D341Med (cell line): ENCODE measurements at regions not wholly inside any gene's neighbourhood (a gene's known extent, or its start where the extent isn't known, plus 50 kb on each side); places are given as distances from the start of the nearest gene placed in this dataset.
"Not testable (repeated sequence)": the region's sequence is repeated elsewhere in the genome, so short reads cannot be mapped to it uniquely, and the experiment has no call there.

ENCODE experiments used
- DNase-seq: peaks from one replicate; pipeline ENCODE4 v3.0.0; 2012; ENCODE audit warnings: low spot score

DNA sequence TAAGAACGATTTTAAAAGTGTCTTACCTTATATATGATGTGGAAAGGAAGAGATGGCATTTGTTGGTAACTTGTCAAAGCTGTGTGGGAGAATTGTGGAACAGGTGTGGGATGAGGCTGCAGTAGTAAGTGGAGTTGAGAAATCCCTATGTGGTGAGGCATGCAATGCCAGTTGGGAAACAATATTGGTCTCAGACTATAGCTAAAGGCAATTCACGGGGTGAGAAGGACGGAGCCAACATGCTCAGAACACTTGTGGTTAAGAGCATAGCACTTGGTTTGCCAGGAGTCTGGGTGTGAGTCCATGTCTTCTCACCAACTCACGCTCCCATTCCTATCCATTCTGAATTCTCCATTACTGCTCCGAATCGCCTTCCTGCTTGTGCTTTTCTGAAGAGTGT lies 615.6 kb upstream of the ADAMTS9 start:
- no peak for DNase-seq

DNA sequence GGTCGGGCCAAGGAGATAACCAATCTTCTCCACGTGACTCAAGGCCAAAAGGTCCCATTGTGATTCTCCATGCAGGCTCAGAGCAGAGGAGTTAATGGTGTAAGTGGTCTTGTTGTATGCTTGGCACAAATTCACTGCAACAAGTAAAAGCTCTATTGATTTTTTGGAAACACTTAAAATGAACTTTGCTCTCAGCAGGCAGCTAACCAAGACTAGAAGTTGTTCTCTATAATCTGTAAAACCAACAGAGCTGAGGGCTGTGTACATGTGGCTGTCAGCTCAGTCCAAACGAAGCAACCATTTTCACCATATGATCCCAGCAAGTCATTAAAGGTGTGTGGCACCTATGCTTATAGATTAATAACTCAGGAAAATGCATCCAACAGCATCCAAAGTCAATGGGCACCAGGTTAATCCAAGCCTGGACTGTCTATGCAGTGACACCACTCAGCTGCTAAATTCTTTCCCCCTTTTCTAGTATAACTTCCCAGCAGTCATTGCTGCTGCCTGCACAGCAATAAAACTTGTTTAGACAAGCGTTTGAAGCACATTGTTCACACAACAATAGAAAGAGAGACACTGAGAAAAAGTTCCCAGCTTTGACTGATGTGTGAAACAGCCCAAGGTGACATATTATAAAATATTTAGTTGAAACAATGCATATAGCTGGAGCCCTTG lies 603.8 kb upstream of the ADAMTS9 start:
- no peak for DNase-seq

DNA sequence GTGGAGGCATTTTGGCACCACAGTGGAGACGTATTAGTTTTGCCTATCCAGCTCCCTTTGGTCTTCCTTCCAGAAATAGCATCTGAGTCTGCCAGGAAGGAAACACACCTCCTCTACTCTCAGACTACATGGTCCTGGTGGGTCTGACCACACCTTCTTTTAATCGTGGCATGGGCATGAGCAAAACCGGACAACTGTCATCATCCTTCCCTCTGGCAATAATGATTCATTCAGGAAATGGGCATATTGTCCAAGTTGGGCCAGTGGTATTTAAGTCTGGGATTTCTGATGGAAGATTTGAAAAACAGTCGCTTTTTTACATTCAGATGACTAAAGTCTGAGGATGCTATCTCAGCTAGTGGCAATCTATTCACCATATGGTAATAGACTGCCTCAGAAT lies 601.0 kb upstream of the ADAMTS9 start:
- DNase-seq = no peak

DNA sequence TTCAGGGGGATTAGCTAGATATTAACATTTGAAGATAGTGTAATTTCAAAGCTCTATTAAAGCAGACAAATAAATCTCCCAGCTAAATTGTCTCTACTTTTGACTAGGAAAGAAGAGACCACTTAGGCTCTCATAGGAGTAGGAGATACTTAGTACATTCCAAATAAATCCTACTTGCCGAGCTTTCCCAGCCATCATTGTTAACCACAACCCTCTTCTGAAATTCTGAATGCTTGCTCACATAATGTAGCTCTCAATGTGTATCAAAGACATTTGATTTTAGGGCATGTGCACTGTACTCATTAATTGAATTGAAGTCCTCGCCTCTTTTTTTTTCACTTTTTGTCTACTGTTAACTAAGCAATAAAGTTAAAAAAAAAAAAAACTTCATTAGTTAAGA lies 598.2 kb upstream of the ADAMTS9 start:
- DNase-seq = no peak

DNA sequence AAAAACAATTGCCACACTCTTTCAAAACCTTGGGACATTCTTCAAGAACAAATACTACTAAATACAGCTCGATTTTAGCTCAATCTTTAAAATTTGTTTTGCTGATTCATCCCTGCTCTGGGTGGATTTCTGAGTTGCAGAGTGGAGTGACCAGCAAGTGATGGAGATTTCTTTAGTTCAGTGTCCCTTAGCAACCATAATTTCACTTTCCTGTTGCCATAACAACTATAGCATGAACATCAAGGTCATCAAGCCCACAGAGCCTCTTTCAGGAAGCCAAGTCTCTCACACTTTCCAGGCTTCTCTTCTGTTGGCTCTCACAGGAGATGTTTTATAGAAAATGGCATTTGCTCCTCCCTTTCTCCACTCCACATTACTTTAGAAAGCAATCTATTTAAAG lies 597.2 kb upstream of the ADAMTS9 start:
- no peak for DNase-seq

DNA sequence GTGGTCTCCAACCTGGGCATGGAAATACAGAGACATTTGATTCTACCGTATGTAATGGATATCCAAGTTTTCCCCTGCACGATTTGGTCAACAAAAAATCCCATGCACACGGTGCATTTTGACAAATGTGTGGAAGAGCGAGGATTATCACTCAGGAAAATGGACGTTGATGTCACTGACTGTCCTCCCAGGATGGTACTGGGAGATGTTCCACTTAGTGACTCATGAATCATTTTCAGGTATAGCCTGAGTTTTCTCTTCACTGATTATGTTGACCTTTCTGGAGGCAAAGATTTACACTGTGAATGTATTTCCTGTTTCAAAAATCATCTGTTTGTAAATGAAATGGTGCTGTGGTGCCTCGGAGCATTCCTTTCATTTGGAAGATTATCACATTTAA lies 596.7 kb upstream of the ADAMTS9 start:
- no peak for DNase-seq

DNA sequence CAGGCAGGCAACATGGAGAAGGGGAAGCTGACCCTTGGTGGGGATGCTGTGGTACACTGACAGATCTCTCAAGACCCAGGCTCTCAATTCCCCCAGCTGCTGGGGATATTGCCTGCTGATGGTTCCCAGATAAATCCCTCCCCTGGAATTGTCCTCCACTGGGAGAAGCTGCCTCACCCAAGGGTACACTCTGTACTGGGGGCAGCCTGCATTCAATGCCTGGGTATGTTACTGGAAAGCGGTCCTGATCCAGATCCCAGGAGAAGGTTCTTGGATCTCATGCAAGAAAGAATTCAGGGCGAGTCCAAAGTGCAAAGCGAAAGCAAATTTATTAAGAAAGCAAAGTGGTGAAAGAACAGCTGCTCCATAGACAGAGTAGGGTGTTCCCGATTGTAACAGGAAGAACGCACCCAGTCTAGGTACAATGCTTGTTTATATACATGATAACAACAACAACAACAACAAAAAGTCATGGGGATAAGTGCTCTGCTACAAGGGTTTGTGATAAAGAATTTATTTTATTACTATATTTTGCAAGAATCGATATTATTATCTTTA lies 591.5 kb upstream of the ADAMTS9 start:
- DNase-seq = no peak

DNA sequence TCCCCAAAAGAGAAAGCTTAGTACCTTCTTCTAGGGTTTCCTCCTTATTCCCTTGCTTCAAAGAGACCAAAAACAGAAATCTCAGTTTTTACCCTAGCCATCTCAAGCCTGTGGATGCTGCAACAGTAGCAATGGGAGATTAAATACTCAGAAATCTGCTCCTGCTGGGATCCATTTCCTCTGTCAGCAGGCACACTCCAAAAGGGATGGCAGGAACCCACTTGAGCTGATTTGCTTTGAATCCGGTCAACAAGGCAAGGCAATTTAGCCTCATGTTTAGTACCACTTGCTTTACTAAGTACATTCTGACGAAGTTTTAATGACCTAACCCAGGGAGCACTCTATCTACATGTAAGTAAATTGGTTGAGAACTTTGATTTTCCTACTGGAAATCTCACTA lies 590.0 kb upstream of the ADAMTS9 start:
- DNase-seq = no peak

DNA sequence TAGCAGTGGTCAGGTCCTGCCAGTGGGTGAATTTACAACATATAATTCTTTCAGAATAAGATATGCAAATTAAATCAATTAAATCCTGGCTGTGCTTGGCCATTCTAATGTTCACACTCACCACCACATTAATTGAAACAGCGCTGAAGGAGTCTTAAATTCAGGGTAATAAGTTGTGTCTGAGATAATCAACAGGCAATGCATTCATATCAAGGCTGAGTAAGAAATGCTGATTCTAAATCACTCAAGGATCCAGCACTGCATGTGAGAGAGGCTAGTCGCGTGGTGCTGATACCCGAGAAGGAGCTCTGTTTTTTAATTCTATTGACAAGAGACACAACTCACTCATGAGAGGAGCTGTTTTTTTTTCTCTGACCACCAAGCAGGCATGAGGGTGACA lies 588.8 kb upstream of the ADAMTS9 start:
- DNase-seq = no peak

DNA sequence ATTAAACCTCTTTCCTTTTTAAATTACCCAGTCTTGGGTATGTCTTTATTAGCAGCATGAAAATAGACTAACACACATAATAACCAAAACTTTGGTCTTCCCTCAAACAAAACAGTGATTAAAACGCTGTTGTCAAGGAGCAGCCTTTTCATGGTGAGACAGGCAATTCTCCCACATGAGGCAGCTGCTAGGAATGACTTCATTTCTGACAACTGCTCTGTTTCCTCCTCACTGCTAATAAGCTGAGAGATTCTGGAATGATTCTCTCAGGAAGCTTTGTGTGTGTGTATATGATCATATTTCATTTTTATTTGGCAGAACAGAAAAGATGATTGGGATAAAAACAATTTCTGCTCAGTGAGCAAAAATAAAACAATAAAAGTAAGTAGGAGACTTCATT lies 580.6 kb upstream of the ADAMTS9 start:
- DNase-seq = no peak

DNA sequence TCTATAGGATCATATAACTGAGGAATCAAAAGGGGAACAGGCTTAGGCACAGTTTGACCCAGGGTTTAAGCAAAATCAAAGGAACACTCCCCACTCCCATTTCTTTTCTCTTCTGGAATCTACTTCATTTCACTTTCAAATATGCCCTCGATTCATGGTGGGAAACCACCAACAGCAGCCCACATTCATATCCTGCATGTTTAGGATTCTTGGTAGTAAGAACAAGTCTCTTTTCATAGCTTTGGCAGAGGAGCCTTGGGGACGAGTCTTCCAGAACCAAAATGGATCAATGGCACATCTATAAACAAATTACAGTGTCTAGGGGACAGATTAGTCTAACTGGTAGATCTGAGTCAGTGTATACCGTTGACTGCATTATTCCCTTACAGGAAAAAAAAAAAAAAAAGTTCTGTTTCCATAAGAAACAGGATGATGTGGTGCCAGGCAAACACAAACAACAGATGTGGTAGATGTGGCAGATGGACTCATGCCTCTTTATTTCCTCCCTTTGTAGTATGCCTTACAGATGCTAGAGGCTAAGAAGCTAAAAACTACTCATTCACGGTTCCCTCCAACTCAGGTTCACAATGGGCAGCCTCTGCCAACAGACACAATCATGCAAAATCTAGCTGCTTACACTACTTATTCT lies 578.3 kb upstream of the ADAMTS9 start:
- no peak for DNase-seq

DNA sequence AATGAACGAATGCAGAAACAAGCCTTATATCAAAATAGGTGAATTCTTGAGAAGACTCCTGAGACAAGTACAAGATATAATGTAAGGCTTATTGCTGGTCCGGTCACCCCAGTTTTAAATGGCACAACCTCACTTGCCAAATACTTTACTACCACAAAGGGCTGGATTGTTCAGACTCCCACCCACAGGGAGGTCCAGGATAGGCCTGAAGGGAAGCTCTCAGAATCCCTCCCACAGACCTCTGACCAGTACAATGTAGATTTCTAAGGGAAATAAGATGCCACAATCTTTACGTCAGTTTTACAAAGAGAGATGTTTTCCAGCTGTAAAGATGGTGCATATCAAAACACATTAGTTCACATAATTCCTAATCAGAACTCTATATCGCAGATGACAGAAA lies 577.7 kb upstream of the ADAMTS9 start:
- DNase-seq = no peak

DNA sequence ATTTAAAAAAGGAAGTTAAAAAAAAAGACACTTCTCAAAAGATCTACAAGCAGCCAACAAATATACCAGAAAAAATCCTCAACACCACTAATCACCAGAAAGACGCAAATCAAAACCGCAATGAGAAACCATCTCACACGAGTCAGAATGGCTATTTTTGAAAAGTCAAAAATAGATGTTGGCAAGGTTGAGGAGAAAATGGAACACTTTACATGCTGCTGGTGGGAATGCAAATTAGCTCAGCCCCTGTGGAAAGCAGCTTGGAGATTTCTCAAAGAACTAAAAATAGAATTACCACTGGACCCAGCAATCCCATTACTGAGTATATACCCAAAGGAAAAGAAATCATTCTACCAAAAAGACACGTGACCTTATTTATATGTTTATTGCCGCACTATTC lies 574.7 kb upstream of the ADAMTS9 start:
- no peak for DNase-seq

DNA sequence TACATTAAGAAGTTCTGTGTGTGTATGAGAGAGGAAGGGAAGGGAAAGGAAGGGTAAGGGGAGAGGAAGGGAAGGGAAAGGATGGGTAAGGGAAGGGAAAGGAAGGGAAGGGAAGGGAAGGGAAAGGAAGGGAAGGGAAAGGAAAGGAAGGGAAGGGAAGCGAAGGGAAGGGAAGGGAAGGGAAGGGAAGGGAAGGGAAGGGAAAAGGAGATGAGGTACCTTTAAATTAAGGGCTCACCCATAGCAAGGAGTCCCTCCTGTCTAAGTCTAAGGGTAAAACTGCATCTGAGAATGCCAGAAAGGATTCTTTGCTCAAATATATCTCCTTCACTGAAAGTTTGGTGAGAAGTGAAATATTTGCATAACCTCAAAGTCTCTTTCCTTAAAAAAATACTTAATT lies 572.1 kb upstream of the ADAMTS9 start:
- no peak for DNase-seq

DNA sequence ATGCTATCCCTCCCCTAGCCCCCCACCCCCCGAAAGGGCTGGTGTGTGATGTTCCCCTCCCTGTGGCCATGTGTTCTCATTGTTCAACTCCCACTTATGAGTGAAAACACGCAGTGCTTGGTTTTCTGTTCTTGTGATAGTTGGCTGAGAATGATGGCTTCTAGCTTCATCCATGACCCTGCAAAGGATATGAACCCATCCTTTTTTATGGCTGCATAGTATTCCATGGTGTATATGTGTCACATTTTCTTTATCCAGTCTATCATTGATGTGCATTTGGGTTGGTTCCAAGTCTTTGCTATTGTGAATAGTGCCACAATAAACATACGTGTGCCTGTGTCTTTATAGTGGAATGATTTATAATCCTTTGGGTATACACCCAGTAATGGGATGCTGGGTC lies 565.1 kb upstream of the ADAMTS9 start:
- DNase-seq = not testable (repeated sequence)

DNA sequence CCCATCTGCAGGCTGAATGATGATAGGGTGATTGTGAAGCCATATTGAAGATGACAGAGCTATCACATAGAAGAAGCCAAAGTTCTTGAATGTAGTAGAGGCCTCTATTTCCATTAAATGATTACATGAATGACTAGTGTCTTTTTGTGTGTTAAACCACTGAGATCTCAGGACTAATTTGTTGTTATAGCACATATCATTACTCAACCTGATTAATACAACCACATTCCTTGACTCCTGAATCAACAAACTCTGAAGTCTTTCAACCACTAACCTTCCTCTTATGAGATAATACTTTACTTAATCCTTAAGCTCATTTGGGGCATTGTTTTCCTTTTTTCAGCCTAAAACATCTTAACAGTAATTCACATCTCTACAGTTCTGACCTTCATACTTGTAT lies 564.5 kb upstream of the ADAMTS9 start:
- no peak for DNase-seq

DNA sequence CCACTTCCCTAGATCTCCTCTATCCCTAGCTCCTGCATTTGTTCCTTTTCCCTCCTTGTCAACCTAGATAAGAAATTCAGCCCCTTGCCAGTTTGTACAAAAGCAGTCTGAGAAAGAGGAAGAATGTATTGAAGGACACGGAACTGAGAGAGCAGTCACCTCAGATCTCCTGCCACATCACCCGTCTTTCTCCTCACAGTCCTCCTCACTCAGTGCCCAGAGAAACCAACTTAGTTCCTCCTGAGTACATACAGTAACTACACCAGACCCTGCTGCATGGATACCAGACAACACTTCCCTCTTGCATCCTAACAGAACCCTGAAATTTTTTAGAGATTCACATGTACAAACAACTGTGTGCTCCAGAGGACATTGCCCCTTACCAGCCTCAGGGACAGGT lies 563.6 kb upstream of the ADAMTS9 start:
- DNase-seq = no peak

DNA sequence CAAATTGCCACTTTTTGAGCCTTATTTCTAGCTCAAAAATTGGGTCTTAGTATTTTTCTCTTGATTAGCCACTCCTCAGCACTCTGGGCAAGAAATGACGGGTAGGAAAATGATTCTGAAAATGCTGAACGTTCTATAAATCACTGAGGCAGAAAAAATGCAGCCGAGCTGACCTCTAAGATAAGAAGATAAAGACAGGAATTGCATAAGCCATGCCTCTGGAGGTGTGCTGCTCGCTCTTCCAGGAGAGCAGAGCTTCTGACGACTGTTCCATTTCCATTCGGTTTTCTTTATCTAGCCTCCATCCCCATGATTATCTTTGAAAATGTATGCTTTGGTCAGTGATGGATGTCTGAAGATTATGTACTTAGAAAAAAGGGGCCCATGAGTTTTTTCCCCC lies 558.8 kb upstream of the ADAMTS9 start:
- no peak for DNase-seq

DNA sequence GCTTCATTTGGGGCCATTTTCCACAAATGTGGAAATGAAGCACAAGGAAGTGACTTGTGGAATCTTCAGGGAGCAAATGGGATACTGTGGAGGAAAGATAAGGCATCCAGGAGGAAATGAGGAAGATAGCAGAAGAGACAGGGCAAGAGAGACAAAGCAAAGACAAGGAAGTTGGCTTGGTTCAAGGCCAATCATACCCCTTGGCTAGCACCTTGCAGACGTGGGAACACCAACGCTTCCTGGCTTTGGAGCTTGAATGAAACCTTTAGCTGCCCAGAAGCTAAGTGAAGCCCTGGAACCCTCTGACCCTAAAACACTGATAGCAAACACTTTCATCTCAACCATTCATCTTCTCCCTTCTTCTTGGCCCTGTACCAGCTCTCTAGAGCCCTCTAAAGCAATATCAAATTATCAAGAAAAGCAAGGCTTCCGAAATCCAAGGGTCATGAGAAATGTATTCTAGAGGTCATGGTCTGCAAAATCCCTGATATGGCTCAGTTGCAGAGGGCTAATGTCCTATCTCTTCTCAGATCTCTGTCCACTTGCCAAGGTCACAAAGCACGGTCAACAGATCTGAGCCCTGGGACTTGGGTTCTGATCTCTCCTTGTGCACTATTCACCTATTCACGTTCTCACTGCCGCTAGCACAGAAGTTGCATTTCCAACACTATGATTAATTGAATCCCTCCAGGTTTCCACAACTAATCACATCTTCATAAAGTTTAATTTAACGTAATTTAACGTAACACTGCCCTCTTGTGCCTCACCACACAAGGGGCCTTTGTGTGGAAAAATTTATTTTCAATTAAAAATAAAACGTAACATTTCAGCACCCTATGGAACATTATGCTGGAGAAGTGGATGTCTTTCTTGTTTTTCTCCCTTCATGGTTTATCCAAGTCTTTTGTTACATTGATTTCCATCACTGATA lies 557.6 kb upstream of the ADAMTS9 start:
- no peak for DNase-seq

DNA sequence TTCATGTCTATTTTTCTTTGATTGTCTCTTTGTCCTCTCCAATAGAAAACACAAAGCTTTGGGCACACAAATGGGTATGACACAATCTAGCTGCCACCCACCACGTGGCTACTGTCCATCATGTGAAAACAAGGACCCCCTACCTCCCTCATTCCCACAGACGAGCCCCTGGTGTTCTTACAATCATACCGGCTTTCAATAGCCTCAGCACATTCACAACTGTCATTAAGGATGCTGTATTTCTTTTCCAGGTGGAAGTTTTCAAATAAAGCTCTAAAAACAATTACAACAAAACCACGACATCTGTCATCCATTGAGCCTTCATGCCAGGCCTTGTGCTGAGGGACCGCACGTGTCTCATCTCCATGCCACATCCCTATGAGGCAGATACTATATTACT lies 552.6 kb upstream of the ADAMTS9 start:
- no peak for DNase-seq

DNA sequence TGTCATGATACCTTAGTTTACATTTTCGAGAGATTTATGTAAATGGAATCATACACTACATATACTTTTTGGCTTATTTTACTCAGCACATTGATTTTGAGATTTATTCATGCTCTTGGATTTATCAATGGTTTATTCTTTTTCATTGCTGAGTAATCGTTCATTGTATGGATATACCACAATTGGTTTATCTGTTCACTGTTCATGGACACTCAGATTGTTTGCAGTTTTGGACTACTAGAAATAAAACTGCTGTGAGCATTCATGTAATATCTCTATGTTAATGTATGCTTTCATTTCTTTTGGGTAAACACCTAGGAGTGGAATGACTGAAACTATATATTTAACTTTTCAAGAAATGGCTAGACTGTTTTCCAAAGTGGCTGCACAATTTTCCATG lies 550.9 kb upstream of the ADAMTS9 start:
- no peak for DNase-seq

DNA sequence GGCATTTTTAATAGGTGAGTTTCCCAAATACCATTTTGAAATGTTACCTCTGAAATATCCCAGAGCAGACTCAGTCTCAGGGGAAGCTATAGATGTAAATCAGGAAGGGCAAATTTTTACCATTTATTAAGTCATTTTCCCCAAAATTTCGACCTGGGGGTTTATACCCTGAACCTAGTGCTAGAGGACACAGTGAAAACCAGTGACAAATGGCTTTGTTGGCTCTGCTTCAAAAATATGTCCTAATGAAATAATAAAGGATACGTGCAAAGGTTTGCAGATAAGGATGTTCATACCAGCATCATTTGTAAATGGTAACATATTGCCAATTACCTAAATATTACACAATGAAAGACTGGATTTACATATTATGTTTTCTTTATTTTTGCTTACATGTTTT lies 546.7 kb upstream of the ADAMTS9 start:
- no peak for DNase-seq

DNA sequence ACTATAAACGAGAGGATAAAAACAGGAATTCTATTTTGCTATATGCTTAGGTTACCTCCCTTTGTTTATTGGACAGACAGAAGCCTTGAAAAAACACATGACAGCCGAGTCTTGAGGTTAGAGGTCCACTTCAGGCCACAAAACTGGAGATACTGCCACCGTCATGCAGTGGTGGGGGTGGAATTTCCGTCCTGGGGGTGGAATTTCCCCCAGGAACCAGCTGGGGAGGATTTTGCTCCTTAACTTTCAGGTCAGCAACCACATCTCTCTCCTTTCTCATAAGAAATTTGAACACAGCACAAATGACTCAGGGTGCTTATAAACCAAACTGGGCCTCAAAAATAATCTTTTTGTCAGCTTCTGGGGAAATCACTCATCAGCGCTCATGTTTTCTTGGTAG lies 545.8 kb upstream of the ADAMTS9 start:
- DNase-seq = no peak
